SU-DHL-6 (cell line): ENCODE measurements at regions not wholly inside any gene's neighbourhood (a gene's known extent, or its start where the extent isn't known, plus 50 kb on each side); places are given as distances from the start of the nearest gene placed in this dataset.

Experiments
- H2AFZ ChIP-seq: fragments of 200-600 bp; sonication (generic); 2 replicates; pipeline ENCODE4 v1.6.1; 2014; ENCODE audit warnings: low read depth, mild to moderate bottlenecking, moderate library complexity, mixed read lengths, antibody characterized with exemption, low read length; ENCODE audit not compliant: severe bottlenecking
- H3F3A ChIP-seq: fragments of 200-600 bp; shearing (Covaris generic); 2 replicates; pipeline ENCODE4 v1.6.0; 2016; ENCODE audit warnings: antibody characterized with exemption, mild to moderate bottlenecking; ENCODE audit not compliant: insufficient read depth
- H3K27ac ChIP-seq: fragments of 200-600 bp; sonication (generic); 2 replicates; pipeline ENCODE4 v1.5.1; 2016; ENCODE audit warnings: low read depth, mild to moderate bottlenecking, low read length, moderate library complexity, mixed read lengths
- H3K27me3 ChIP-seq: fragments of 200-600 bp; sonication (generic), shearing (Covaris generic); 2 replicates; pipeline ENCODE4 v1.6.0; 2014; ENCODE audit warnings: mild to moderate bottlenecking, low read length
- H3K36me3 ChIP-seq: fragments of 200-600 bp; sonication (generic); 2 replicates; pipeline ENCODE4 v1.6.1; 2014; ENCODE audit warnings: mild to moderate bottlenecking, low read length, mixed read lengths
- H3K4me2 ChIP-seq: fragments of 300-600, 200-600 bp; shearing (Covaris generic), sonication (generic); 2 replicates; pipeline ENCODE4 v1.6.0; 2014; ENCODE audit warnings: low read length, low read depth, mild to moderate bottlenecking; ENCODE audit not compliant: poor library complexity, severe bottlenecking
- H3K4me3 ChIP-seq: fragments of 200-600 bp; sonication (generic); 2 replicates; pipeline ENCODE4 v1.5.1; 2014; ENCODE audit warnings: antibody characterized with exemption, low read length, mild to moderate bottlenecking, mixed read lengths; ENCODE audit not compliant: insufficient read depth, poor library complexity, severe bottlenecking
- H3K79me2 ChIP-seq: fragments of 200-600 bp; sonication (generic); 2 replicates; pipeline ENCODE4 v1.6.1; 2014; ENCODE audit warnings: mild to moderate bottlenecking, low read length, moderate library complexity; ENCODE audit not compliant: insufficient read depth
- H3K9ac ChIP-seq: fragments of 200-600 bp; sonication (generic); 2 replicates; pipeline ENCODE4 v1.7.0; 2014; ENCODE audit warnings: mild to moderate bottlenecking, low read length
- H3K9me2 ChIP-seq: fragments of 200-600 bp; sonication (generic); replicated peaks from 2 replicates; pipeline ENCODE4 v1.6.1; 2014; ENCODE audit warnings: low read length; ENCODE audit not compliant: insufficient read depth
- H3K9me3 ChIP-seq: fragments of 200-600 bp; sonication (generic); 2 replicates; pipeline ENCODE4 v1.6.1; 2014; ENCODE audit warnings: low read length, mixed read lengths; ENCODE audit not compliant: insufficient read depth
- H4K20me1 ChIP-seq: fragments of 200-600 bp; sonication (generic); 2 replicates; pipeline ENCODE4 v1.6.1; 2014; ENCODE audit warnings: low read depth, mild to moderate bottlenecking, antibody characterized with exemption, low read length, moderate library complexity, mixed read lengths
- CTCF ChIP-seq: fragments of 200-600 bp; sonication (generic); IDR thresholded peaks from one replicate; pipeline ENCODE4 v1.5.1; 2017; ENCODE audit warnings: antibody characterized with exemption, mild to moderate bottlenecking, low read length, moderate library complexity; ENCODE audit not compliant: insufficient read depth, poor library complexity, severe bottlenecking
- EZH2phosphoT487 ChIP-seq: fragments of 200-600 bp; sonication (generic), shearing (Covaris generic); conservative IDR thresholded peaks from 2 replicates; pipeline ENCODE4 v1.6.1; 2018; ENCODE audit warnings: mild to moderate bottlenecking, antibody characterized with exemption, low read length, moderate library complexity, mixed read lengths

GRCh38 chr1:118698911-118699310, 289.2 kb downstream of the TBX15 start:
- Histone ChIP-seq H3K4me2 (no peak overlapping the region), H3F3A (no peaks in the 10 kb centered on the region), H3K9me3 (no peaks in the 10 kb centered on the region), H3K36me3 (no peaks in the 10 kb centered on the region), H3K79me2 (no peaks in the 10 kb centered on the region), H3K27ac (no peak overlapping the region), H3K9me2 (no peaks in the 10 kb centered on the region), H3K9ac (no peak overlapping the region), H2AFZ (no peak overlapping the region), H4K20me1 (no peaks in the 10 kb centered on the region), H3K27me3 (no peaks in the 10 kb centered on the region), H3K4me3 (no peak overlapping the region)
- TF ChIP-seq CTCF: no peak
- TF ChIP-seq EZH2phosphoT487: no peak

GRCh38 chr1:118692143-118692542, 296.0 kb downstream of the TBX15 start:
- Histone ChIP-seq H2AFZ (no peak overlapping the region), H4K20me1 (no peaks in the 10 kb centered on the region), H3F3A (no peaks in the 10 kb centered on the region), H3K27me3 (no peaks in the 10 kb centered on the region), H3K9me2 (no peaks in the 10 kb centered on the region), H3K4me3 (no peak overlapping the region), H3K27ac (no peak overlapping the region), H3K9me3 (no peaks in the 10 kb centered on the region), H3K9ac (no peak overlapping the region), H3K4me2 (no peak overlapping the region), H3K36me3 (no peaks in the 10 kb centered on the region), H3K79me2 (no peaks in the 10 kb centered on the region)
- TF ChIP-seq EZH2phosphoT487 (no peak), CTCF (no peak)

GRCh38 chr1:118688891-118689290, 299.3 kb downstream of the TBX15 start:
- no peak overlapping the region for H3K4me2 ChIP-seq
- H2AFZ ChIP-seq: no peak overlapping the region
- H3K79me2 ChIP-seq: no peaks in the 10 kb centered on the region
- no peak overlapping the region for H3K27ac ChIP-seq
- H3F3A ChIP-seq: no peaks in the 10 kb centered on the region
- H3K36me3 ChIP-seq: no peaks in the 10 kb centered on the region
- H3K27me3 ChIP-seq: no peaks in the 10 kb centered on the region
- no peak overlapping the region for H3K9ac ChIP-seq
- H4K20me1 ChIP-seq: no peaks in the 10 kb centered on the region
- H3K9me2 ChIP-seq: no peaks in the 10 kb centered on the region
- no peak overlapping the region for H3K4me3 ChIP-seq
- H3K9me3 ChIP-seq: no peaks in the 10 kb centered on the region
- no peak for TF ChIP-seq EZH2phosphoT487
- no peak for TF ChIP-seq CTCF
